ENCODE measurements at regions not wholly inside any gene's neighbourhood (a gene's known extent, or its start where the extent isn't known, plus 50 kb on each side); places are given as distances from the start of the nearest gene placed in this dataset.

- intact Hi-C loops (cut with DNase I; ENCODE audit: low total_unique reads) (no loop called here), in situ Hi-C loops (cut with MboI; ENCODE audit: low sequenced_read_pairs in 4 of 4) (no loop called here)
- Histone ChIP-seq H3K9me3 (no peaks in the 10 kb centered on the region), H3K27me3 (no peaks in the 10 kb centered on the region), H3K36me3 (no peaks in the 10 kb centered on the region), H3K4me1 (peaks cover 17 to 33% of the 10 kb centered on the region in 2 donors), H3K27ac (peak overlapping the region in 2 of 4 donors; percentile 81 to 85), H3K4me3 (no peak overlapping the region)
- TF ChIP-seq CTCF (IDR thresholded peaks at IDR 0.05 in 4 of 5, conservative IDR thresholded peaks at IDR 0.05 in 1 of 5) = no peak
- TF ChIP-seq POLR2A (IDR thresholded peaks at IDR 0.05) = no peak
- ATAC-seq (no peak), DNase-seq (no peak)
Measured at GRCh38 chr12:115212356-115212755, 528.4 kb upstream of the TBX3 start.

GRCh38 chr12:115210533-115211252 is 526.7 kb upstream of the TBX3 start:
- no peaks in the 10 kb centered on the region for H3K36me3 ChIP-seq
- H3K4me1 ChIP-seq = peaks cover 17 to 33% of the 10 kb centered on the region in 2 donors
- H3K9me3 ChIP-seq = no peaks in the 10 kb centered on the region
- TF ChIP-seq CTCF (IDR thresholded peaks at IDR 0.05 in 4 of 5, conservative IDR thresholded peaks at IDR 0.05 in 1 of 5) (no peak), POLR2A (IDR thresholded peaks at IDR 0.05) (no peak)
- peak overlapping the region in 1 of 4 donors; percentile 2 for H3K27ac ChIP-seq
- no peak overlapping the region for H3K4me3 ChIP-seq
- no peak for ATAC-seq
- DNase-seq = no peak
- intact Hi-C loops (cut with DNase I; ENCODE audit: low total_unique reads) (no loop called here), in situ Hi-C loops (cut with MboI; ENCODE audit: low sequenced_read_pairs in 4 of 4) (no loop called here)
- H3K27me3 ChIP-seq = no peaks in the 10 kb centered on the region

- in situ Hi-C loops (cut with MboI; ENCODE audit: low sequenced_read_pairs in 4 of 4) (no loop called here), intact Hi-C loops (cut with DNase I; ENCODE audit: low total_unique reads) (no loop called here)
- Histone ChIP-seq H3K27ac (no peak overlapping the region), H3K4me1 (peaks cover 17 to 32% of the 10 kb centered on the region in 2 donors), H3K9me3 (no peaks in the 10 kb centered on the region), H3K4me3 (no peak overlapping the region), H3K36me3 (no peaks in the 10 kb centered on the region), H3K27me3 (no peaks in the 10 kb centered on the region)
- DNase-seq (no peak), ATAC-seq (no peak)
- TF ChIP-seq POLR2A (IDR thresholded peaks at IDR 0.05) (no peak), CTCF (IDR thresholded peaks at IDR 0.05 in 4 of 5, conservative IDR thresholded peaks at IDR 0.05 in 1 of 5) (no peak)
Measured at GRCh38 chr12:115209230-115209629, 525.3 kb upstream of the TBX3 start.

- H3K27me3 ChIP-seq = no peaks in the 10 kb centered on the region
- H3K4me1 ChIP-seq = peaks cover 6 to 20% of the 10 kb centered on the region in 2 donors
- intact Hi-C loops (cut with DNase I; ENCODE audit: low total_unique reads) = no loop called here
- DNase-seq = no peak
- TF ChIP-seq CTCF (IDR thresholded peaks at IDR 0.05 in 4 of 5, conservative IDR thresholded peaks at IDR 0.05 in 1 of 5) (no peak), POLR2A (IDR thresholded peaks at IDR 0.05) (no peak)
- in situ Hi-C loops (cut with MboI; ENCODE audit: low sequenced_read_pairs in 4 of 4) = no loop called here
- no peaks in the 10 kb centered on the region for H3K9me3 ChIP-seq
- no peak overlapping the region for H3K4me3 ChIP-seq
- no peaks in the 10 kb centered on the region for H3K36me3 ChIP-seq
- ATAC-seq = no peak
- H3K27ac ChIP-seq = no peak overlapping the region
Measured at GRCh38 chr12:115208098-115208497, 524.1 kb upstream of the TBX3 start.

Measured in gastrocnemius medialis (tissue), 4 donors.